ENCODE measurements at regions not wholly inside any gene's neighbourhood (a gene's known extent, or its start where the extent isn't known, plus 50 kb on each side); places are given as distances from the start of the nearest gene placed in this dataset.

- DNase-seq (ENCODE audit: low read depth): no peak
- TF ChIP-seq CTCF (IDR thresholded peaks at IDR 0.05; ENCODE audit: control insufficient read depth, extremely low read depth, insufficient read depth): no peak
Measured at GRCh38 chr1:213761845-213762407, 225.8 kb upstream of the PROX1 start.

GRCh38 chr1:213767683-213768082, 220.1 kb upstream of the PROX1 start:
- TF ChIP-seq CTCF (IDR thresholded peaks at IDR 0.05; ENCODE audit: control insufficient read depth, extremely low read depth, insufficient read depth): no peak
- no peak overlapping the region for H3K4me3 ChIP-seq (ENCODE audit: low read depth, low read length)
- no peak for DNase-seq (ENCODE audit: low read depth)

More at GRCh38 chr1:213761845-213762407, 225.8 kb upstream of the PROX1 start:
- H3K4me3 ChIP-seq (ENCODE audit: low read depth, low read length): no peak overlapping the region

GRCh38 chr1:213772128-213773063, 215.4 kb upstream of the PROX1 start:
- H3K4me3 ChIP-seq (ENCODE audit: low read depth, low read length): no peak overlapping the region
- DNase-seq (ENCODE audit: low read depth): no peak
- TF ChIP-seq CTCF (IDR thresholded peaks at IDR 0.05; ENCODE audit: control insufficient read depth, extremely low read depth, insufficient read depth): no peak

GRCh38 chr1:213773975-213774374, 213.8 kb upstream of the PROX1 start:
- H3K4me3 ChIP-seq (ENCODE audit: low read depth, low read length): no peak overlapping the region
- no peak for TF ChIP-seq CTCF (IDR thresholded peaks at IDR 0.05; ENCODE audit: control insufficient read depth, extremely low read depth, insufficient read depth)

GRCh38 chr1:213776969-213777368, 210.8 kb upstream of the PROX1 start:
- no peak overlapping the region for H3K4me3 ChIP-seq (ENCODE audit: low read depth, low read length)
- TF ChIP-seq CTCF (IDR thresholded peaks at IDR 0.05; ENCODE audit: control insufficient read depth, extremely low read depth, insufficient read depth): no peak
- DNase-seq (ENCODE audit: low read depth): no peak

More at GRCh38 chr1:213773975-213774374, 213.8 kb upstream of the PROX1 start:
- no peak for DNase-seq (ENCODE audit: low read depth)

GRCh38 chr1:213779228-213779627, 208.5 kb upstream of the PROX1 start:
- TF ChIP-seq CTCF (IDR thresholded peaks at IDR 0.05; ENCODE audit: control insufficient read depth, extremely low read depth, insufficient read depth): no peak
- DNase-seq (ENCODE audit: low read depth): no peak
- H3K4me3 ChIP-seq (ENCODE audit: low read depth, low read length): no peak overlapping the region
